HCT116 (cell line): ENCODE measurements at regions not wholly inside any gene's neighbourhood (a gene's known extent, or its start where the extent isn't known, plus 50 kb on each side); places are given as distances from the start of the nearest gene placed in this dataset.

Source experiments
- CEBPB ChIP-seq: IDR thresholded peaks from 2 replicates; pipeline ENCODE4 v1.6.1; 2012; ENCODE audit warnings: low read depth
- EZH2 ChIP-seq: fragments of 200-600 bp; sonication (generic); IDR thresholded peaks from 2 replicates; pipeline ENCODE4 v1.6.1; 2017; ENCODE audit warnings: antibody characterized with exemption, mixed run types
- POLR2A ChIP-seq: IDR thresholded peaks from 2 replicates; pipeline ENCODE4 v1.7.0; 2011; ENCODE audit warnings: borderline replicate concordance; ENCODE audit not compliant: insufficient read depth, insufficient read length; ENCODE audit errors: extremely low read depth
- POLR2AphosphoS5 ChIP-seq: IDR thresholded peaks from 2 replicates; pipeline ENCODE4 v1.6.1; 2011; ENCODE audit warnings: mild to moderate bottlenecking, low read depth, low read length, moderate library complexity
- RAD21 ChIP-seq: IDR thresholded peaks from 2 replicates; pipeline ENCODE4 v1.6.1; 2012; ENCODE audit warnings: low read depth, mild to moderate bottlenecking
- SP1 ChIP-seq: IDR thresholded peaks from 2 replicates; pipeline ENCODE4 v1.6.1; 2012; ENCODE audit warnings: low read depth
- TF ChIP-seq, protein P1 (sequence below), 3 experiments: fragments of 200-600 bp in 1 of 3; sonication (generic) in 1 of 3; IDR thresholded peaks in 2 of 3; conservative IDR thresholded peaks in 1 of 3; 2 replicates each; pipeline ENCODE4 v1.5.1; 2012 to 2017; ENCODE audit warnings: low read depth in 2 of 3, low read length in 2 of 3, antibody characterized with exemption in 1 of 3, borderline replicate concordance in 1 of 3, control low read depth in 1 of 3, mild to moderate bottlenecking in 1 of 3, mixed read lengths in 1 of 3, mixed run types in 1 of 3, moderate library complexity in 1 of 3; ENCODE audit not compliant: insufficient read depth in 1 of 3

DNA sequence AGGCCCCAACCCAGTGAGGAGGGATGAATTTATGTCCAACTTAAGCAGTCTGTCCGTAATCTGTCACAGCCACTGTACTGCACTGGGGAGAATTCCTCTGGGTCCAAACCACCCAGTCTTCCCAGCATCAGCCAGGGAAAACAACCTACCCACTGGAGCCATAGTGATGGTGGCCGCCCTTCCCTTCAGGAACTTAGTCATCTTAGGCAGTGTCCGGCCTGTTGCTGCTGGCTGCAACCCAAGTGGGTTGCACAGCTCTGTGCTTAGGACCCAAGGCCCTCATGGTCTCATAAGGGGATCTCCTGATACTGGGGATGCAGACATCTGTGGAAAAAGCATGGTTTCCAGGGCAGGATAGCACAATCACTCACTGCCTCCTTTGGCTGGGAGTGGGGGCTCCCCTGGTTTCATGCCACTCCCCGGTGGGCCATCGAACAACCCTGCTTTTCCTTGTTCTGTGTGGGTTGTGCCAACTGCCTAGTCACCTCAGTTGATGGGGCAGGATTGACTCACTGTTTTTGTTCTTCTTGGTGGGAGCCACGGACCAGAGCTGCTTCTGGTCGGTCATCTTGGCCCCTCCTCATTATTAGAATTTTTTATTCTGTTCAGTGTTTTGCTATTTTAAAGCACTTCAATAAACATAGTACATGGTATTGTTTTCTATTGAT is 591.9 kb downstream of the DOK5 start:
- no peak for TF ChIP-seq RAD21
- TF ChIP-seq, protein P1, sequence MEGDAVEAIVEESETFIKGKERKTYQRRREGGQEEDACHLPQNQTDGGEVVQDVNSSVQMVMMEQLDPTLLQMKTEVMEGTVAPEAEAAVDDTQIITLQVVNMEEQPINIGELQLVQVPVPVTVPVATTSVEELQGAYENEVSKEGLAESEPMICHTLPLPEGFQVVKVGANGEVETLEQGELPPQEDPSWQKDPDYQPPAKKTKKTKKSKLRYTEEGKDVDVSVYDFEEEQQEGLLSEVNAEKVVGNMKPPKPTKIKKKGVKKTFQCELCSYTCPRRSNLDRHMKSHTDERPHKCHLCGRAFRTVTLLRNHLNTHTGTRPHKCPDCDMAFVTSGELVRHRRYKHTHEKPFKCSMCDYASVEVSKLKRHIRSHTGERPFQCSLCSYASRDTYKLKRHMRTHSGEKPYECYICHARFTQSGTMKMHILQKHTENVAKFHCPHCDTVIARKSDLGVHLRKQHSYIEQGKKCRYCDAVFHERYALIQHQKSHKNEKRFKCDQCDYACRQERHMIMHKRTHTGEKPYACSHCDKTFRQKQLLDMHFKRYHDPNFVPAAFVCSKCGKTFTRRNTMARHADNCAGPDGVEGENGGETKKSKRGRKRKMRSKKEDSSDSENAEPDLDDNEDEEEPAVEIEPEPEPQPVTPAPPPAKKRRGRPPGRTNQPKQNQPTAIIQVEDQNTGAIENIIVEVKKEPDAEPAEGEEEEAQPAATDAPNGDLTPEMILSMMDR (IDR thresholded peaks at IDR 0.05 in 2 of 3, conservative IDR thresholded peaks at IDR 0.05 in 1 of 3; ENCODE audit: borderline replicate concordance in 1 of 3, insufficient read depth in 1 of 3, low read depth in 2 of 3, low read length in 2 of 3): no peak
- TF ChIP-seq POLR2A: no peak
- no peak for TF ChIP-seq SP1
- no peak for TF ChIP-seq EZH2
- TF ChIP-seq POLR2AphosphoS5: no peak
- no peak for TF ChIP-seq CEBPB
